Upper lobe of left lung (tissue), 4 donors: ENCODE measurements at regions not wholly inside any gene's neighbourhood (a gene's known extent, or its start where the extent isn't known, plus 50 kb on each side); places are given as distances from the start of the nearest gene placed in this dataset.

ENCODE experiments used
- CTCF ChIP-seq, 6 experiments: fragments of 450-650 bp in 4 of 6; fragments of 200-600 bp in 2 of 6; sonication (generic) in 2 of 6; IDR thresholded peaks; one replicate each; pipeline ENCODE4 v1.5.1; 2016 to 2019; ENCODE audit warnings: antibody characterized with exemption in 6 of 6
- EP300 ChIP-seq, 4 donors: sonication (generic); formaldehyde crosslinking; IDR thresholded peaks; one replicate each; pipeline ENCODE4 v1.5.1; 2017; ENCODE audit warnings: antibody characterized with exemption in 4 of 4, control low read depth in 2 of 4
- POLR2A ChIP-seq, 4 donors: fragments of 450-650 bp; IDR thresholded peaks; one replicate each; pipeline ENCODE4 v1.5.1; 2016 to 2017; ENCODE audit warnings: antibody characterized with exemption in 4 of 4, mild to moderate bottlenecking in 2 of 4
- POLR2AphosphoS5 ChIP-seq, 2 donors: sonication (generic); formaldehyde crosslinking; IDR thresholded peaks; one replicate each; pipeline ENCODE4 v1.5.1; 2017; ENCODE audit warnings: antibody characterized with exemption in 2 of 2

DNA sequence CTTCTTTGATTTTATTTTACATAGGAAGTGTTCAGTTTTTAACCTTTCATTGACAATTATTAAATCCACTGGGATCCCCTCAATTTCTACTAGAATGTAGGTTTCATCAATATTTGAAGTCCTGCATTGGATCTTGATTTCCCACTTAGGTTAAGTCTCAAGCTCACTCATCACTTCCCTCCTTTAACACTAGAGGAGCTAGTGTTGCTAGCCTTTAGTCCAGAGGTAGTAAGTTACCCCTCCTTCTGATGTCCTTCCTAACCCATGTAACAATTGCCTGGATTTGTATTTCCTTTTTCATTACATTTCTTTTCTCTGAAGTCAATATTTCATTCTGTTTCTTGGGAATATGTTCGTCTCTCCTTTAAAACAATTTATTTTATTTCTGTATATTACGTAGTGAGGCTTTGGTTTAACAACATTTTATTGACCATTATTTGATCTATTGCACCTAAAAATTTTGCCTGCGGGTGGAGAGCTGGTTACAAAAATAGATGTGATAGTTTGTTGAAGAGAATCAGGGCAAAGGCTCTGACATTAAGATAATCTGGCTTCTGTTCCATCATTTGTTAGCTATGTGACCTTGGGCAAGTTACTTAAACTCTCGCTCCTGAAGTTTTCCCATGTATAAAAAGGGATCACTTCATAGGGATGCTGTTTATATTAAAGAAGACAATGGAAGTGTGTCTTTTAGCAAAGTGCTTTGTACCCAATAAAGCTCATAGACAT is 833.0 kb downstream of the SLC4A3 start:
- TF ChIP-seq CTCF (IDR thresholded peaks at IDR 0.05) = no peak
- TF ChIP-seq POLR2AphosphoS5 (IDR thresholded peaks at IDR 0.05) = no peak
- no peak for TF ChIP-seq POLR2A (IDR thresholded peaks at IDR 0.05)
- TF ChIP-seq EP300 (IDR thresholded peaks at IDR 0.05) = no peak
